DND-41 (cell line): ENCODE measurements at regions not wholly inside any gene's neighbourhood (a gene's known extent, or its start where the extent isn't known, plus 50 kb on each side); places are given as distances from the start of the nearest gene placed in this dataset.

Source experiments
- ATAC-seq: fragments of 200-7000 bp; cut with Tn5 transposase; 3 replicates; pipeline ENCODE4 v1.9.1; 2021; ENCODE audit warnings: low read depth; ENCODE audit not compliant: insufficient read depth
- DNase-seq: peaks from one replicate; pipeline ENCODE4 v3.0.0-alpha.2; 2020
- H2AFZ ChIP-seq: 2 replicates; pipeline ENCODE4 v1.6.0; 2012; ENCODE audit warnings: low read depth, low read length
- H3K27ac ChIP-seq: 2 replicates; pipeline ENCODE4 v1.5.1; 2012; ENCODE audit warnings: low read length, inconsistent platforms
- H3K27me3 ChIP-seq: fragments of 200-600 bp; sonication (generic); 2 replicates; pipeline ENCODE4 v1.6.0; 2012; ENCODE audit warnings: low read length, mild to moderate bottlenecking, inconsistent platforms; ENCODE audit not compliant: insufficient read depth, poor library complexity
- H3K36me3 ChIP-seq: 2 replicates; pipeline ENCODE4 v1.5.1; 2012; ENCODE audit warnings: low read length, inconsistent platforms; ENCODE audit not compliant: insufficient read depth
- H3K4me1 ChIP-seq: 2 replicates; pipeline ENCODE4 v1.5.1; 2012; ENCODE audit warnings: mild to moderate bottlenecking, low read length; ENCODE audit not compliant: insufficient read depth
- H3K4me2 ChIP-seq: 2 replicates; pipeline ENCODE4 v1.6.0; 2012; ENCODE audit warnings: mild to moderate bottlenecking, moderate library complexity, low read length, inconsistent platforms; ENCODE audit not compliant: insufficient read depth
- H3K4me3 ChIP-seq, 2 experiments: fragments of 200-600 bp in 1 of 2; shearing (Covaris generic) in 1 of 2; 2 replicates each; pipeline ENCODE4 v1.5.1; 2012 to 2016; ENCODE audit warnings: inconsistent platforms in 2 of 2, low read length in 2 of 2, mild to moderate bottlenecking in 2 of 2, low read depth in 1 of 2, moderate library complexity in 1 of 2
- H3K79me2 ChIP-seq: 2 replicates; pipeline ENCODE4 v1.6.0; 2012; ENCODE audit warnings: low read length, inconsistent platforms; ENCODE audit not compliant: insufficient read depth
- H3K9ac ChIP-seq: 2 replicates; pipeline ENCODE4 v1.6.0; 2012; ENCODE audit warnings: low read depth, mild to moderate bottlenecking, inconsistent platforms, low read length, moderate library complexity
- H3K9me3 ChIP-seq: 2 replicates; pipeline ENCODE4 v1.5.1; 2012; ENCODE audit warnings: low read length, moderate library complexity, mild to moderate bottlenecking, inconsistent platforms; ENCODE audit not compliant: insufficient read depth, severe bottlenecking
- H4K20me1 ChIP-seq: 2 replicates; pipeline ENCODE4 v1.6.0; 2012; ENCODE audit warnings: low read length; ENCODE audit not compliant: insufficient read depth
- EZH2 ChIP-seq: IDR thresholded peaks from 3 replicates; pipeline ENCODE4 v1.6.1; 2012; ENCODE audit warnings: borderline replicate concordance, low read depth, mild to moderate bottlenecking, moderate library complexity, low read length, inconsistent platforms; ENCODE audit not compliant: severe bottlenecking
- TF ChIP-seq, protein P1 (sequence below): IDR thresholded peaks from 2 replicates; pipeline ENCODE4 v1.5.1; 2012; ENCODE audit warnings: borderline replicate concordance, low read length, moderate library complexity, mild to moderate bottlenecking; ENCODE audit not compliant: poor library complexity, severe bottlenecking; ENCODE audit errors: extremely low read depth

DNA sequence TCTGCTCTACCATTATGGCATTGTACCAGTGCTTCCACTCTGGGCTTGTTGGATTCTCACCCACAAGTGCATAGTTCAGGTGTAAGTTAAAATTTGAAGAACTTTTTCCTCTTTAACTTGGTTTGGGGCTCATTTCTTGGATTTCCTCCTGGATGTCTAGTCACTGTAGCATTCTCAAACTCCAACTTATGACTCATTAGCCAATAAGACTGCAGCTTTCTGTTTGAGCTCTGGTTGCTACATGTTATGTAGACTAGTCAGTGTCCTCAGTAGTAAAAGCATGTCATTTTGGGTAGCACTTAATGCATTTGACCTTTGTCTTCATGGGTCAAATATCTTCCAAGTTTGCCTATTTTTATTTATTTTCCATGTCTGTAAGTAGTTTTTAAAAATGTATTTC lies 790.8 kb downstream of the BRINP1 start:
- no peak overlapping the region for H3K9ac ChIP-seq
- no peaks in the 10 kb centered on the region for H3K27me3 ChIP-seq
- no peak overlapping the region for H3K4me3 ChIP-seq
- no peak overlapping the region for H2AFZ ChIP-seq
- TF ChIP-seq, protein P1, sequence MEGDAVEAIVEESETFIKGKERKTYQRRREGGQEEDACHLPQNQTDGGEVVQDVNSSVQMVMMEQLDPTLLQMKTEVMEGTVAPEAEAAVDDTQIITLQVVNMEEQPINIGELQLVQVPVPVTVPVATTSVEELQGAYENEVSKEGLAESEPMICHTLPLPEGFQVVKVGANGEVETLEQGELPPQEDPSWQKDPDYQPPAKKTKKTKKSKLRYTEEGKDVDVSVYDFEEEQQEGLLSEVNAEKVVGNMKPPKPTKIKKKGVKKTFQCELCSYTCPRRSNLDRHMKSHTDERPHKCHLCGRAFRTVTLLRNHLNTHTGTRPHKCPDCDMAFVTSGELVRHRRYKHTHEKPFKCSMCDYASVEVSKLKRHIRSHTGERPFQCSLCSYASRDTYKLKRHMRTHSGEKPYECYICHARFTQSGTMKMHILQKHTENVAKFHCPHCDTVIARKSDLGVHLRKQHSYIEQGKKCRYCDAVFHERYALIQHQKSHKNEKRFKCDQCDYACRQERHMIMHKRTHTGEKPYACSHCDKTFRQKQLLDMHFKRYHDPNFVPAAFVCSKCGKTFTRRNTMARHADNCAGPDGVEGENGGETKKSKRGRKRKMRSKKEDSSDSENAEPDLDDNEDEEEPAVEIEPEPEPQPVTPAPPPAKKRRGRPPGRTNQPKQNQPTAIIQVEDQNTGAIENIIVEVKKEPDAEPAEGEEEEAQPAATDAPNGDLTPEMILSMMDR = no peak
- no peak for TF ChIP-seq EZH2
- H3K4me1 ChIP-seq = no peaks in the 10 kb centered on the region
- H4K20me1 ChIP-seq = no peaks in the 10 kb centered on the region
- no peak overlapping the region for H3K27ac ChIP-seq
- H3K9me3 ChIP-seq = peaks cover 3% of the 10 kb centered on the region
- DNase-seq = no peak
- ATAC-seq = no peak
- no peaks in the 10 kb centered on the region for H3K36me3 ChIP-seq
- H3K79me2 ChIP-seq = no peaks in the 10 kb centered on the region
- no peak overlapping the region for H3K4me2 ChIP-seq

DNA sequence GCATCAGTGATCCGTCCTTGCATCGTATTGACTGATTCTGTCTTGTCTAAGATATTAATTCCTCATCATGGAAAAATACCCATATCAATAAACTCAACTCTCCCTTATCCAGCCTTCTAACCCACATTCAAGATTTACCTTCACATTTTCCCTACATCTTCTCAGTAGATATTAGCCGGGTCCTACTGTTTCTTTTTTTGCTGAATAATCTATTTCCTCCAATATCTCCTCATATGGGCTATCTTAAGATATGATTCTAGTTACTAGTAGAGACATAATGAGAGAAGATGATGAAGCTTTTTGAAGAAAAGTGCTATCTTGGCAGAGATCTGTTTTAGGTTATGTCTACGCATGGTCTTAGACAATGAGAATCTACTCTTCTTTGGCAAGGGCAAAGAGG lies 785.8 kb downstream of the BRINP1 start:
- H2AFZ ChIP-seq = no peak overlapping the region
- H3K27me3 ChIP-seq = no peaks in the 10 kb centered on the region
- no peak overlapping the region for H3K27ac ChIP-seq
- ATAC-seq = no peak
- no peak for DNase-seq
- no peaks in the 10 kb centered on the region for H3K36me3 ChIP-seq
- TF ChIP-seq, protein P1 = no peak
- TF ChIP-seq EZH2 = no peak
- no peaks in the 10 kb centered on the region for H3K79me2 ChIP-seq
- no peak overlapping the region for H3K4me3 ChIP-seq
- H3K9me3 ChIP-seq = no peaks in the 10 kb centered on the region
- H3K4me1 ChIP-seq = no peaks in the 10 kb centered on the region
- no peak overlapping the region for H3K4me2 ChIP-seq
- no peak overlapping the region for H3K9ac ChIP-seq
- no peaks in the 10 kb centered on the region for H4K20me1 ChIP-seq

DNA sequence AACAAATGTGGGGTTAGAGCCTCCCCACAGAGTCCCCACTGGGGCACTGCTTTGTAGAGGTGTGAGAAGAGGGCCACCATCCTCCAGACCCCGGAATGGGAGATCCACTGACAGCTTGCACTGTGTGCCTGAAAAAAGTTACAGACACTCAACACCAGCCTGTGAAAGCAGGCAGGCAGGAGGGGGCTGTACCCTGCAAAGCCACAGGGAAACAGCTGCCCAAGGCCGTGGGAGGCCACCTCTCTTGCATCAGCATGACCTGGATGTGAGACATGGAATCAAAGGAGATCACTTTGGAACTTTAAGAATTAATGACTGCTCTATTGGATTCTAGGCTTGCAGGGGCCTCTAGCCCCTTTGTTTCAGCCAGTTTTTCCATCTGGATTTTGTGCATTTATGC lies 782.3 kb downstream of the BRINP1 start:
- Histone ChIP-seq H3K79me2 (no peaks in the 10 kb centered on the region), H3K9me3 (no peaks in the 10 kb centered on the region), H3K36me3 (no peaks in the 10 kb centered on the region), H3K4me1 (no peaks in the 10 kb centered on the region), H3K27ac (no peak overlapping the region), H3K4me2 (no peak overlapping the region), H4K20me1 (no peaks in the 10 kb centered on the region), H3K9ac (no peak overlapping the region), H3K4me3 (no peak overlapping the region), H3K27me3 (no peaks in the 10 kb centered on the region), H2AFZ (no peak overlapping the region)
- ATAC-seq (no peak), DNase-seq (no peak)
- TF ChIP-seq EZH2 = no peak
- TF ChIP-seq, protein P1 = no peak

DNA sequence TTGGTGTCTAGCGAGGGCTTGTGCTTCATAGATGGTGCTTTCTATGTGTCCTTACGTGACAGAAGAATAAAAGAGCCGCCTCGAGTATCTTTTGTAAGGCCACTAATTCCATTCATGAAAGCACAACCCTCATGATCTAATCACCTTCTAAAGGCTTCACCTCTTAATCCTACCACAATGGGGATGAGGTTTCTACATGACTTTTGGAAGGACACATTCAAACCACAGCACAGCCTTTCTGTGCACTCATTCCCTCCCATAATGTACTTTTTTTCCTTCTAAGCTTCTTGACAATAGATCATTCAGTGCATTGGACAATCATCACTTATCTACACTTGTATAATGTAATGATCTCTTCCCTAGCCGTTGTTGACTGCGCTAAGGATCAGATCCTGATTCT lies 774.8 kb downstream of the BRINP1 start:
- DNase-seq (no peak), ATAC-seq (no peak)
- no peaks in the 10 kb centered on the region for H3K79me2 ChIP-seq
- no peak overlapping the region for H3K4me3 ChIP-seq
- no peak overlapping the region for H3K27ac ChIP-seq
- TF ChIP-seq, protein P1 = no peak
- no peak for TF ChIP-seq EZH2
- no peaks in the 10 kb centered on the region for H3K4me1 ChIP-seq
- H3K9me3 ChIP-seq = no peaks in the 10 kb centered on the region
- H3K36me3 ChIP-seq = no peaks in the 10 kb centered on the region
- H4K20me1 ChIP-seq = no peaks in the 10 kb centered on the region
- H3K27me3 ChIP-seq = no peaks in the 10 kb centered on the region
- no peak overlapping the region for H3K4me2 ChIP-seq
- H2AFZ ChIP-seq = no peak overlapping the region
- H3K9ac ChIP-seq = no peak overlapping the region
